Fibroblast of skin of abdomen (primary cell): ENCODE measurements at regions not wholly inside any gene's neighbourhood (a gene's known extent, or its start where the extent isn't known, plus 50 kb on each side); places are given as distances from the start of the nearest gene placed in this dataset.
"Not testable (repeated sequence)": the region's sequence is repeated elsewhere in the genome, so short reads cannot be mapped to it uniquely, and the experiment has no call there.

Experiments used
- DNase-seq: peaks from one replicate; pipeline ENCODE4 v3.0.0-alpha.2; 2013

GRCh38 chr9:115814081-115814480, 339.5 kb upstream of the PAPPA start:
- no peak for DNase-seq

GRCh38 chr9:115815786-115816185, 337.8 kb upstream of the PAPPA start:
- no peak for DNase-seq

GRCh38 chr9:115818651-115819050, 334.9 kb upstream of the PAPPA start:
- not testable (repeated sequence) for DNase-seq

- DNase-seq: peak; percentile 24
Measured at GRCh38 chr9:115832031-115832430, 321.6 kb upstream of the PAPPA start.

GRCh38 chr9:115837618-115838017, 316.0 kb upstream of the PAPPA start:
- no peak for DNase-seq

DNA sequence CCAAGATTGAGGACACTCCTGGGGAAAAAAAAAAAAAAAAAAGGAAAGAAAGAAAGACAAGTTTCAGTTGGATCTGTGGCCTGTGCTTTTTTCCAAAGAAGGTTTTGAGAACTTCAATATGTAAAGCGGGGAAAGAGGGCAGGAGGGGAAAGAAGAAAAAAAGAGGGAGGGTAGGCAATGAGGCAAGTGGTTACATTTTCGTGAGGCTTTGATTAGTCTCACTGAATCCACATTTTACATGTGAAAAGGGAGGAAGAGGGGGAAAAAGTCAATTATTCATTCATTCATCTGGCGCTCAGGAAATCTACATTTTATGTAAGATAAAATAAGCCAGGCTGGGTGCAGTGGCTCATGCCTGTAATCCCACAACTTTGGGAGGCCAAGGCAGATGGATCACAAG, 315.2 kb upstream of the PAPPA start:
- no peak for DNase-seq

DNA sequence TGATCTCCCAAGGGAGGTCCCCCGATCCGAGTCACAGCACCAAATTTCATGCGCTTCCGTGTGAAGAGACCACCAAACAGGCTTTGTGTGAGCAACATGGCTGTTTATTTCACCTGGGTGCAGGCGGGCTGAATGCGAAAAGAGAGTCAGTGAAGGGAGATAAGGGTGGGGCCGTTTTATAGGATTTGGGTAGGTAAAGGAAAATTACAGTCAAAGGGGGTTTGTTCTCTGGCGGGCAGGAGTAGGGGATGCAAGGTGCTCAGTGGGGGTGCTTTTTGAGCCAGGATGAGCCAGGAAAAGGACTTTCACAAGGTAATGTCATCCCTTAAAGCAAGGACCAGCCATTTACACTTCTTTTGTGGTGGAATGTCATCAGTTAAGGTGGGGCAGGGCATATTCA, 309.2 kb upstream of the PAPPA start:
- DNase-seq: not testable (repeated sequence)

GRCh38 chr9:115845648-115846312, 307.8 kb upstream of the PAPPA start:
- peak; percentile 47 for DNase-seq

DNA sequence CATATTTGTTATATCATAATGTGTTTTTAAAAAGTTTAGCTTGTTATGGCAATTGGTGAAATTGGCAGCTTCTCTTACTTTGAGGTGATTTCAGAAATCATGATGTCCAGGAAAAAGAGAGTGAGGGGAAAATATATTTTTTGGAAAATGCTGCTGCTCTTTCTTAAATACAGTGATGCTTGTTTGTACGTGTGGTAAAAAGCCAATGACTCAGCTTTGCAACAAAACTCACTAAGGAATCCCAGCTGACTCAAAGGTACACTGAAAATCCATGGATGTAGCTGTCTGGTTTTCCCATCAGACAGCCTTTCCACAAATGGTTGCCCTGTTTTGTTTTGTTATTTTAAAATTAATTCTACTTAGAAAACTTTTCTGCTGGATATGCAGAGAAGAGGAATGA, 306.4 kb upstream of the PAPPA start:
- DNase-seq: peak; percentile 67

DNA sequence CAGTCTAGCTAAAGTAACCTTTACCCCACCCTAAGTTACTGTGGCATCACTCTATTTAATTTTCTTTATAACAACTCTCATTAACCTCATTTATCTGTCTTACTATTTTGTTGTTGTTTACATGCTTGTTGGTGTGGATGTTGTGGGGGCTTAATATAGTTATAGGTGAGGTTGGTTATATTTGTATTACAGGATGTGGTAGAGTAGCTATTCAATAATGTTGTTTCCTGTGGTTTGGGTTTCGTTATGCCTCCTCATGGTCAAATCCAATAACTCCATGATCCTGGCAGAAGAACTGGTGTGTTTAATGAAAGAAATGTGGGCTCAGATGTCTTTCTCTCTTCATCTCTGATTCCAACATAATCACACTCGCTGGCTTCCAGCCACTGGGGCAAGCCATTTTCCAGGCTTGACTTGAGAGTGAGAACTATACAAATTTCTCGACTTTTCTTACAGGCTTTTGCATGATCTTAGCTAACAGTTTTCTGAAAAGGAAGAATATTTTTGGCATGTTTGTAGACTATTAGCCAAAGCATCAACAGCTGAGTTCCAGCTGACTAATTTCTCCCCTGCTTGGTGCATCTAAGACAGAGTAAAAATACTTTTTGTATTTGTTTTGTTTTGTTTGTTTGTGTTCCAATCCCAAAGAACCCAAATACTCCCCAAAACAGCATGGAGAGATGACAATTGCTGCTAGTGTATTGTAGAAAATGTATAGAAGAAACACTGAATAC, 303.7 kb upstream of the PAPPA start:
- peak; percentile 80 for DNase-seq

DNA sequence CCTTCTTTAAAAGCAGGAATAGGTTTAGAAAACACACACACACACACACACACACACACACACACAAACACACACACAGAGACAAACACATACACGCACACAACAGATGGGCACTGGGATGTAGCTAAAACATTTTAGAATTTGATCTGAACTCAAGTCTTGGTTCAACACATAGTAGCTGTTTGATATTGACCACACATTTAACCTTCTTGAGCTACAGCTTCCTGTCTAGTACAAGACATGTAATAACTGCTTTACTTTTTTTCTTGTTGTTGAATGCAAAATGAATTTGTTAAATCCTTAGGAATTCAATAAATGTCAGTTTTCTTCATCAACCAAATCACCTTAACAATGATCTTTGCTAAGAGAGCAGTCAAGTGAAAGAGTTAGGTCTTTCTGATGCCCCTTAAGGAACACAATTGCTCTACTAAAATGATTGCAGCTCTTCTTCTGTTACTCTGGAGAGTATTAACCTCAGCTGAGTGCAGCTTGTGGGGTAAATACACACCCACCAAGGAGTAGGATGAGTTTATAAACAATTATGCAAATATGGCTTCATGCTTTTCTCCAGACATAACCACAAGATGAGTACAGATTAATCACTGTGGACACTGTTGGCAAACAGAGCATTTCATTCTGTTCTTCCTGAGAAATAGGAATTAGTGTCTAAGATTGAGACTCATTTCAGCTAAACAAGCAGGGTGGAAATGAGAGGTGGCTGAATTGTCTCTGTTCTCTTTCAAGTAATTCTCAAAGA, 302.9 kb upstream of the PAPPA start:
- DNase-seq: peak; percentile 89

- peak; percentile 58 for DNase-seq
Measured at GRCh38 chr9:115855458-115856133, 298.0 kb upstream of the PAPPA start.

- DNase-seq: peak; percentile 17
Measured at GRCh38 chr9:115858421-115858820, 295.2 kb upstream of the PAPPA start.

GRCh38 chr9:115862021-115862420, 291.6 kb upstream of the PAPPA start:
- no peak for DNase-seq

GRCh38 chr9:115864581-115864980, 289.0 kb upstream of the PAPPA start:
- no peak for DNase-seq

DNA sequence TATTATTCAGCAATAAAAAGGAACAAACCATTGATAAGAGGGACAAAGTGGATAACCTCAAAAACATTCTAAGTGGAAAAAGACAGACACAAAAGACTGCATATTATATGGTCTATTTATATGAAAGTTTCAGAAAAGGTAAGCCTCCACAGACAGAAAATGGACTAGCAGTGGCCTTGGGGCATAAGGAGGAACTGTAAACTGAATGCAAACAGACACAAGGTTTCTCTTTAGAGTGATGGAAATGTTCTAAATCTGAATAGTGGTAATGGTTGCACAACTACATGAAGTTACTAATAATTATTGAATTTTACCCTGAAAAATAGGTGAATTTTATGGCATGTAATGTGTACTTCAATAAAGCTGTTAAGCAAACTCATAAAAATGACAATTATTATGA, 286.3 kb upstream of the PAPPA start:
- DNase-seq: no peak

- no peak for DNase-seq
Measured at GRCh38 chr9:115877852-115878438, 275.6 kb upstream of the PAPPA start.

GRCh38 chr9:115879451-115879850, 274.1 kb upstream of the PAPPA start:
- DNase-seq: no peak

GRCh38 chr9:115880221-115880885, 273.2 kb upstream of the PAPPA start:
- no peak for DNase-seq

DNA sequence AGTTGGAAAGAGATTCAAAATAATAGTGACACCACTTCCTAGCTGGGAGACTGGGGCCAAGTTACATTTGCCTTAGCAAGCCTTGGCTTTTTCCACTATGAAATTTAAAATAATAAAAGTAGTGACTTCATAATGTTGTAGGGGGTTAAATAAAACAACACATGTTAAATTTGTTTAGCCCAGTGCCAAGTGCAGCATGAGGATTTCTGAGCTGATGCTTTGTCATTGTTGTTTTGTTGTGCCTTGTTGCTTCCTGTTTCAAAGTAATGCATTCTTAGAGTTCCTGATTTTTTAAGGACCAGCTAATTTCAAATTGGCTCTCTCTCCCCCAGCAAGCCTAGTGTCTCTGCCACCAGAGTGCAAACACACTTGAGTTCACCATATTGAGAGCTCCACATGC, 270.7 kb upstream of the PAPPA start:
- no peak for DNase-seq

GRCh38 chr9:115883467-115884329, 269.9 kb upstream of the PAPPA start:
- peak; percentile 37 for DNase-seq
